NOMO-1 treated with dmso at 0.1 percent for 144 hours (cell line): ENCODE measurements at regions not wholly inside any gene's neighbourhood (a gene's known extent, or its start where the extent isn't known, plus 50 kb on each side); places are given as distances from the start of the nearest gene placed in this dataset.

Experiments
- DNase-seq: peaks from one replicate; lab custom pipeline; 2025; ENCODE audit not compliant: unreplicated experiment; lab: John Stamatoyannopoulos, UW

- no peak for DNase-seq
These were observed 98.6 kb upstream of the RPL38 start for GRCh38 chr17:74104921-74105320.

GRCh38 chr17:74107107-74107506 lies 96.4 kb upstream of the RPL38 start:
- DNase-seq: no peak

- DNase-seq: no peak
These were observed 95.3 kb upstream of the RPL38 start for GRCh38 chr17:74108126-74108705.

GRCh38 chr17:74110467-74110866 lies 93.0 kb upstream of the RPL38 start:
- DNase-seq: no peak

- DNase-seq: no peak
These were observed 90.2 kb upstream of the RPL38 start for GRCh38 chr17:74113326-74113725.

- no peak for DNase-seq
These were observed 89.5 kb upstream of the RPL38 start for GRCh38 chr17:74113952-74114351.

- DNase-seq: no peak
These were observed 88.5 kb upstream of the RPL38 start for GRCh38 chr17:74114881-74115470.

GRCh38 chr17:74115586-74115985 lies 87.9 kb upstream of the RPL38 start:
- no peak for DNase-seq

- no peak for DNase-seq
These were observed 87.3 kb upstream of the RPL38 start for GRCh38 chr17:74116087-74116717.

GRCh38 chr17:74117087-74117698 lies 86.3 kb upstream of the RPL38 start:
- DNase-seq: no peak

- DNase-seq: no peak
These were observed 85.5 kb upstream of the RPL38 start for GRCh38 chr17:74117999-74118421.

- no peak for DNase-seq
These were observed 85.0 kb upstream of the RPL38 start for GRCh38 chr17:74118504-74118903.

- no peak for DNase-seq
These were observed 84.4 kb upstream of the RPL38 start for GRCh38 chr17:74119049-74119580.

- DNase-seq: no peak
These were observed 83.5 kb upstream of the RPL38 start for GRCh38 chr17:74119965-74120364.

- DNase-seq: no peak
These were observed 80.1 kb upstream of the RPL38 start for GRCh38 chr17:74123350-74123749.

- no peak for DNase-seq
These were observed 79.5 kb upstream of the RPL38 start for GRCh38 chr17:74123866-74124444.

- DNase-seq: no peak
These were observed 78.3 kb upstream of the RPL38 start for GRCh38 chr17:74125156-74125555.

GRCh38 chr17:74126179-74126900 lies 77.1 kb upstream of the RPL38 start:
- no peak for DNase-seq

- DNase-seq: no peak
These were observed 76.5 kb upstream of the RPL38 start for GRCh38 chr17:74126959-74127358.

- DNase-seq: no peak
These were observed 74.8 kb upstream of the RPL38 start for GRCh38 chr17:74128456-74129211.
